ENCODE measurements at regions not wholly inside any gene's neighbourhood (a gene's known extent, or its start where the extent isn't known, plus 50 kb on each side); places are given as distances from the start of the nearest gene placed in this dataset.

- Histone ChIP-seq H3K27me3 (no peaks in the 10 kb centered on the region), H3K36me3 (no peaks in the 10 kb centered on the region), H3K9me3 (no peaks in the 10 kb centered on the region), H3K27ac (no peak overlapping the region), H3K4me1 (ENCODE audit: control insufficient read depth in 1 of 2, insufficient read depth in 1 of 2, low read depth in 1 of 2, low read length in 1 of 2) (no peaks in the 10 kb centered on the region), H3K4me3 (ENCODE audit: low read depth in 1 of 2, low read length in 1 of 2) (no peak overlapping the region)
- no peak for TF ChIP-seq CTCF (IDR thresholded peaks at IDR 0.05)
Observed at GRCh38 chr14:83126076-83126475, 1592.4 kb upstream of the SEL1L start.

- H3K27ac ChIP-seq: no peak overlapping the region
- H3K4me3 ChIP-seq (ENCODE audit: low read depth in 1 of 2, low read length in 1 of 2): no peak overlapping the region
- H3K9me3 ChIP-seq: no peaks in the 10 kb centered on the region
- TF ChIP-seq CTCF (IDR thresholded peaks at IDR 0.05): no peak
- H3K4me1 ChIP-seq (ENCODE audit: control insufficient read depth in 1 of 2, insufficient read depth in 1 of 2, low read depth in 1 of 2, low read length in 1 of 2): no peaks in the 10 kb centered on the region
- H3K27me3 ChIP-seq: no peaks in the 10 kb centered on the region
- no peaks in the 10 kb centered on the region for H3K36me3 ChIP-seq
Observed at GRCh38 chr14:83128783-83129182, 1595.1 kb upstream of the SEL1L start.

- H3K27ac ChIP-seq: no peak overlapping the region
Observed at GRCh38 chr14:83129496-83129895, 1595.8 kb upstream of the SEL1L start.

GRCh38 chr14:83133981-83134645 is 1600.5 kb upstream of the SEL1L start:
- Histone ChIP-seq H3K4me3 (ENCODE audit: low read depth in 1 of 2, low read length in 1 of 2) (no peak overlapping the region), H3K4me1 (ENCODE audit: control insufficient read depth in 1 of 2, insufficient read depth in 1 of 2, low read depth in 1 of 2, low read length in 1 of 2) (no peaks in the 10 kb centered on the region), H3K9me3 (no peaks in the 10 kb centered on the region), H3K36me3 (no peaks in the 10 kb centered on the region), H3K27me3 (no peaks in the 10 kb centered on the region), H3K27ac (no peak overlapping the region)
- no peak for TF ChIP-seq CTCF (IDR thresholded peaks at IDR 0.05)

More at GRCh38 chr14:83129496-83129895, 1595.8 kb upstream of the SEL1L start:
- no peaks in the 10 kb centered on the region for H3K4me1 ChIP-seq (ENCODE audit: control insufficient read depth in 1 of 2, insufficient read depth in 1 of 2, low read depth in 1 of 2, low read length in 1 of 2)
- H3K36me3 ChIP-seq: no peaks in the 10 kb centered on the region
- no peaks in the 10 kb centered on the region for H3K27me3 ChIP-seq
- H3K4me3 ChIP-seq (ENCODE audit: low read depth in 1 of 2, low read length in 1 of 2): no peak overlapping the region
- H3K9me3 ChIP-seq: no peaks in the 10 kb centered on the region
- no peak for TF ChIP-seq CTCF (IDR thresholded peaks at IDR 0.05)

- Histone ChIP-seq H3K27me3 (no peaks in the 10 kb centered on the region), H3K27ac (no peak overlapping the region), H3K4me1 (ENCODE audit: control insufficient read depth in 1 of 2, insufficient read depth in 1 of 2, low read depth in 1 of 2, low read length in 1 of 2) (no peaks in the 10 kb centered on the region), H3K9me3 (no peaks in the 10 kb centered on the region), H3K36me3 (no peaks in the 10 kb centered on the region), H3K4me3 (ENCODE audit: low read depth in 1 of 2, low read length in 1 of 2) (no peak overlapping the region)
- TF ChIP-seq CTCF (IDR thresholded peaks at IDR 0.05): no peak
Observed at GRCh38 chr14:83140756-83141155, 1607.1 kb upstream of the SEL1L start.
